ENCODE measurements at regions not wholly inside any gene's neighbourhood (a gene's known extent, or its start where the extent isn't known, plus 50 kb on each side); places are given as distances from the start of the nearest gene placed in this dataset.

DNA sequence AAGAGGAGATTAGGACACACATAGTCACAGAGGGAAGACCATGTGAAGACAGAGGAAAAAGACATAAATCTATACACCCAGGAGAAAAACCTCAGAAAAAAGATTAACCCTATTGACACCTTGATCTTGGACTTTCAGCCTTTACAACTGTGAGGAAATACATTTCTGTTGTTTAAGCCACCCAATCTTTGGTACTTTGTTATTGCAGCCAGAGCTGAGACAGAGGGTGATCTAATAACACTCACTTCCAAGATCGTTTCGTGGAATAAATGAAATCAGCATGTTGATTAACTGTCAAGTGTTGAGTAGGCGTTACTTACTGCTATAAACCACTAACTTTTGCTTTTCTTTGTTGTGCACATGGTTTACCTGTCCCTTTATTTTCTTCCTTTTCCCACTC is 361.2 kb upstream of the RIOK2 start:
- Histone ChIP-seq H3K36me3 (no peaks in the 10 kb centered on the region), H3K9me3 (no peaks in the 10 kb centered on the region), H3K27ac (no peak overlapping the region), H3K4me3 (no peak overlapping the region), H3K4me1 (no peaks in the 10 kb centered on the region), H3K27me3 (no peaks in the 10 kb centered on the region)
- DNase-seq (no peak), ATAC-seq (no peak)
- in situ Hi-C loops (cut with MboI; ENCODE audit: low sequenced_read_pairs in 4 of 4) (no loop called here), intact Hi-C loops (cut with DNase I; ENCODE audit: low total_unique reads) (no loop called here)
- TF ChIP-seq, protein P1, sequence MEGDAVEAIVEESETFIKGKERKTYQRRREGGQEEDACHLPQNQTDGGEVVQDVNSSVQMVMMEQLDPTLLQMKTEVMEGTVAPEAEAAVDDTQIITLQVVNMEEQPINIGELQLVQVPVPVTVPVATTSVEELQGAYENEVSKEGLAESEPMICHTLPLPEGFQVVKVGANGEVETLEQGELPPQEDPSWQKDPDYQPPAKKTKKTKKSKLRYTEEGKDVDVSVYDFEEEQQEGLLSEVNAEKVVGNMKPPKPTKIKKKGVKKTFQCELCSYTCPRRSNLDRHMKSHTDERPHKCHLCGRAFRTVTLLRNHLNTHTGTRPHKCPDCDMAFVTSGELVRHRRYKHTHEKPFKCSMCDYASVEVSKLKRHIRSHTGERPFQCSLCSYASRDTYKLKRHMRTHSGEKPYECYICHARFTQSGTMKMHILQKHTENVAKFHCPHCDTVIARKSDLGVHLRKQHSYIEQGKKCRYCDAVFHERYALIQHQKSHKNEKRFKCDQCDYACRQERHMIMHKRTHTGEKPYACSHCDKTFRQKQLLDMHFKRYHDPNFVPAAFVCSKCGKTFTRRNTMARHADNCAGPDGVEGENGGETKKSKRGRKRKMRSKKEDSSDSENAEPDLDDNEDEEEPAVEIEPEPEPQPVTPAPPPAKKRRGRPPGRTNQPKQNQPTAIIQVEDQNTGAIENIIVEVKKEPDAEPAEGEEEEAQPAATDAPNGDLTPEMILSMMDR (IDR thresholded peaks at IDR 0.05 in 4 of 5, conservative IDR thresholded peaks at IDR 0.05 in 1 of 5): no peak
- TF ChIP-seq POLR2A (IDR thresholded peaks at IDR 0.05): no peak

DNA sequence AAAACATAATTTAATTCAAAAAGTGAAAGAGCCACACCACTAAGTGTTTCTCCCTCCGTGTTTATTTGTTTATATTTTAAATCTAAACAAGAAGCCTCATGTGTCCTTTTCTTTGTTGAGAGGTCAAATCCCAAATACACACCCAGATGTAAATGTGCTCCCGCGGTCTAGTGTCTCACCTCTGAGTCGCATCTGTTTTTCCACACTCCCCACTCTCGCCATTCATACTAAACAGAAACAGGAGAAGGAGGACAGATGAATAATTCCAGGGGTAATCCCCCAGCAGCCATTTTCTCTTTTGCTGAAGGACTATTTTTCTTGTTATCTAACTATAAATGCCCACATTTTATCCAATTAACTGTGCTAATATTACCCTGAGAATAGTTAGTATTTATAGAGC is 361.6 kb upstream of the RIOK2 start:
- Histone ChIP-seq H3K4me3 (no peak overlapping the region), H3K27ac (no peak overlapping the region), H3K36me3 (no peaks in the 10 kb centered on the region), H3K4me1 (no peaks in the 10 kb centered on the region), H3K9me3 (no peaks in the 10 kb centered on the region), H3K27me3 (no peaks in the 10 kb centered on the region)
- DNase-seq (no peak), ATAC-seq (no peak)
- intact Hi-C loops (cut with DNase I; ENCODE audit: low total_unique reads): no loop called here
- in situ Hi-C loops (cut with MboI; ENCODE audit: low sequenced_read_pairs in 4 of 4): no loop called here
- TF ChIP-seq POLR2A (IDR thresholded peaks at IDR 0.05): no peak
- TF ChIP-seq, protein P1 (IDR thresholded peaks at IDR 0.05 in 4 of 5, conservative IDR thresholded peaks at IDR 0.05 in 1 of 5): no peak

DNA sequence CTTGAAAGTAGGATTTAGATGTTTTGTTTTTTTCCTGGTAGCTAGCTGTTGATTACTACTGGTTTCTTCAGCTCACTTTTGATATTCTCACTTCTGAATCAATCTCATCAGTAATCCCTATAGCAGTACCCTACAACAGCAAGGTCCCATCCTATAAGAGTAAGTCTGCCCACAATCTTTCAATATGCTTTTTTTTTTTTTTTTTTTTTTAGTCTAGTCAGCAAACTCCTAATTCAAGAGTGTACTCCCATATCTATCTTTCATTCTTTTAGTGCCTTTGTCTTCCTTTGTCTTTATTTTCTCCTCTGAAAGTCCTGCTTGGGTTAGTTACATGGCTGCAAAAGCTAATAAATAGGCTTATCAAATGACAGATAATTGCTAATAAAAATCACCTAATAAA is 362.4 kb upstream of the RIOK2 start:
- no peaks in the 10 kb centered on the region for H3K27me3 ChIP-seq
- DNase-seq (no peak), ATAC-seq (no peak)
- no peaks in the 10 kb centered on the region for H3K36me3 ChIP-seq
- H3K4me3 ChIP-seq: no peak overlapping the region
- TF ChIP-seq, protein P1 (IDR thresholded peaks at IDR 0.05 in 4 of 5, conservative IDR thresholded peaks at IDR 0.05 in 1 of 5): no peak
- no peak for TF ChIP-seq POLR2A (IDR thresholded peaks at IDR 0.05)
- intact Hi-C loops (cut with DNase I; ENCODE audit: low total_unique reads) (no loop called here), in situ Hi-C loops (cut with MboI; ENCODE audit: low sequenced_read_pairs in 4 of 4) (no loop called here)
- no peaks in the 10 kb centered on the region for H3K4me1 ChIP-seq
- no peaks in the 10 kb centered on the region for H3K9me3 ChIP-seq
- no peak overlapping the region for H3K27ac ChIP-seq

DNA sequence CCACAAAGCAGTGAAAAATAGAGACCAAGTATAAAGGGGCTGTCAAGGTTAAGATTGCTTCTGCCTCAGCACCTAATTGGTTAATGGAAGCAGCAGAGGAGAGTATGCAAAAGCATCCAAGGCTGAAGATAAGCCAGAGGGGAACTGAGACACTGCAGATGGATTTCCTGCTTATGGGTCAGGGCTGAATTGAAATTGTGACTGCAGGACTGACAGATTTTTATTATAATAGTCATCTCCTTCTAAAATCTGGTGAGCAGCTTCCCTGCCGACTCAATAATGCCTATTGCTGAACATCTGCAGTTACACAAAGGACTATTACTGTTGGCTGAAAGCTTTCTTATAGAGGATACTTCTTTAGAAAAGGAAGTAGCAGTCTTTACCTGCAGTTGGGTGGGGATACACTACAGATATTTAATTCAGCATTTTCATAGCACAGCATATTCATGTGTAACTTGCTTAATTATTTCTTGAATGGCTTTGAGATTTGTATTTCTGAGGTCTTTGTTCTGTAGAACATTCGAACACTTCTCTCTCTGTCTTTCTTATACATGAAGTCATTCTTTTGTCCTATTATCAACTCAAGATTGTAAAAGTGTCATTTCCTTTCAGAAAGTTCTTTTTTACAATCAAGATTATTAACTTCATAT is 363.0 kb upstream of the RIOK2 start:
- TF ChIP-seq POLR2A (IDR thresholded peaks at IDR 0.05): no peak
- TF ChIP-seq, protein P1 (IDR thresholded peaks at IDR 0.05 in 4 of 5, conservative IDR thresholded peaks at IDR 0.05 in 1 of 5): no peak
- no peaks in the 10 kb centered on the region for H3K4me1 ChIP-seq
- ATAC-seq (no peak), DNase-seq (no peak)
- in situ Hi-C loops (cut with MboI; ENCODE audit: low sequenced_read_pairs in 4 of 4) (no loop called here), intact Hi-C loops (cut with DNase I; ENCODE audit: low total_unique reads) (no loop called here)
- no peaks in the 10 kb centered on the region for H3K9me3 ChIP-seq
- no peaks in the 10 kb centered on the region for H3K36me3 ChIP-seq
- H3K4me3 ChIP-seq: no peak overlapping the region
- H3K27ac ChIP-seq: no peak overlapping the region
- H3K27me3 ChIP-seq: no peaks in the 10 kb centered on the region

DNA sequence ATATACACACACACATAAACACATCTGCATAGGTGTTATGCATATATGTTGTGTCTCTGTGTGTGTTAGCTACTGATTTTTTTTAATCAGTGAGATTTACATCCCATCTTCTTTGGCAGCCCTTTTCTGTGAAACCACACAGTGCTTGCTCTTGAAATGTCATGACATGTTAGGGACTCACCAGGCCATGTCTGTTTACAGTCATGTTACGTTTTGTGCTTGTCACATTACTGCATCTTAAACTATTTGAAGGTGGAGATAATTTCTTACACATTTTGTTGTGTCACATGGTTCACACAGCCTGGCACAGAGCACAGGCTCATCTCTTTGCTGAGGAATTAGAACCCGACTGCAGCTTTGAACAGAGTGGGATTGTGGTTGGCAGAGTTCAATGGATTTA is 364.4 kb upstream of the RIOK2 start:
- Histone ChIP-seq H3K4me1 (no peaks in the 10 kb centered on the region), H3K36me3 (no peaks in the 10 kb centered on the region), H3K27ac (no peak overlapping the region), H3K27me3 (no peaks in the 10 kb centered on the region), H3K4me3 (no peak overlapping the region), H3K9me3 (no peaks in the 10 kb centered on the region)
- intact Hi-C loops (cut with DNase I; ENCODE audit: low total_unique reads): no loop called here
- ATAC-seq (no peak), DNase-seq (no peak)
- in situ Hi-C loops (cut with MboI; ENCODE audit: low sequenced_read_pairs in 4 of 4): no loop called here
- TF ChIP-seq, protein P1 (IDR thresholded peaks at IDR 0.05 in 4 of 5, conservative IDR thresholded peaks at IDR 0.05 in 1 of 5): no peak
- TF ChIP-seq POLR2A (IDR thresholded peaks at IDR 0.05): no peak

All from gastrocnemius medialis (tissue), 4 donors.